Endothelial cell (in vitro differentiated cells): ENCODE measurements at regions not wholly inside any gene's neighbourhood (a gene's known extent, or its start where the extent isn't known, plus 50 kb on each side); places are given as distances from the start of the nearest gene placed in this dataset.

Source experiments
- DNase-seq: peaks from one replicate; pipeline ENCODE4 v3.0.0; 2021; ENCODE audit warnings: low spot score
- H3K27ac Mint-ChIP-seq: one replicate; pipeline ENCODE4 v1.8.0; 2021; ENCODE audit warnings: mixed read lengths, inconsistent platforms; ENCODE audit not compliant: unreplicated experiment
- H3K27me3 Mint-ChIP-seq: one replicate; pipeline ENCODE4 v1.8.0; 2021; ENCODE audit warnings: mild to moderate bottlenecking, moderate library complexity, mixed read lengths, inconsistent platforms; ENCODE audit not compliant: unreplicated experiment
- H3K36me3 Mint-ChIP-seq: one replicate; pipeline ENCODE4 v1.8.0; 2021; ENCODE audit warnings: mild to moderate bottlenecking, low read depth, mixed read lengths, inconsistent platforms; ENCODE audit not compliant: unreplicated experiment
- H3K4me1 Mint-ChIP-seq: one replicate; pipeline ENCODE4 v1.8.0; 2021; ENCODE audit warnings: mild to moderate bottlenecking, mixed read lengths, inconsistent platforms; ENCODE audit not compliant: unreplicated experiment
- H3K4me3 Mint-ChIP-seq: one replicate; pipeline ENCODE4 v1.8.0; 2021; ENCODE audit warnings: mild to moderate bottlenecking, mixed read lengths, inconsistent platforms; ENCODE audit not compliant: unreplicated experiment
- H3K9me3 Mint-ChIP-seq: one replicate; pipeline ENCODE4 v1.8.0; 2021; ENCODE audit warnings: mixed read lengths, inconsistent platforms; ENCODE audit not compliant: unreplicated experiment
- CTCF ChIP-seq: fragments of 200-600 bp; sonication (generic); IDR thresholded peaks from one replicate; pipeline ENCODE4 v1.5.0; 2021; ENCODE audit warnings: antibody characterized with exemption; ENCODE audit not compliant: unreplicated experiment

- DNase-seq = no peak
- Mint-ChIP-seq H3K27me3 (no peaks in the 10 kb centered on the region), H3K36me3 (no peaks in the 10 kb centered on the region), H3K4me1 (peaks cover 16% of the 10 kb centered on the region), H3K4me3 (no peak overlapping the region), H3K27ac (no peak overlapping the region), H3K9me3 (no peaks in the 10 kb centered on the region)
- TF ChIP-seq CTCF = no peak
These were observed 213.0 kb upstream of the FAM83B start for GRCh38 chr6:54633601-54634000.

DNA sequence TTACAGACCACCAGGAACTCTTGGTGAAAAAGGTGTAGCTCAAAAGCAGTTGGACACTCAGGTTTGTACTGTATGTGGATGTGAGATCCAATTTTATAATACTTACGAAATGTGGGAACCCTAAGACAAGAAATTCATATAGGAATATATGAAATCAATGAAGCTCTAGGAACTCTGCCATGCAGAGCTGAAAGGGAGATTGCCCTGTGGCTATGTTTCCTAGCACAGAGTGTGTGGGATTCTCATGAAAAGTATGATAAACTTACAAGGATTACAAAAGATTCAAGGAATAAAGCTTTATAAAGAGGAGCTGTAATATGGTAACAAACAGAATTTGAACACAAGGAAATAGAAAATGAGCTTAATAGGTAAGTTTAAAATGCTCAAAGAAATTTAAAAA, 205.7 kb upstream of the FAM83B start:
- H3K9me3 Mint-ChIP-seq = no peaks in the 10 kb centered on the region
- no peak overlapping the region for H3K27ac Mint-ChIP-seq
- H3K4me1 Mint-ChIP-seq = no peaks in the 10 kb centered on the region
- no peak for DNase-seq
- no peaks in the 10 kb centered on the region for H3K27me3 Mint-ChIP-seq
- H3K4me3 Mint-ChIP-seq = no peak overlapping the region
- H3K36me3 Mint-ChIP-seq = no peaks in the 10 kb centered on the region
- no peak for TF ChIP-seq CTCF

DNA sequence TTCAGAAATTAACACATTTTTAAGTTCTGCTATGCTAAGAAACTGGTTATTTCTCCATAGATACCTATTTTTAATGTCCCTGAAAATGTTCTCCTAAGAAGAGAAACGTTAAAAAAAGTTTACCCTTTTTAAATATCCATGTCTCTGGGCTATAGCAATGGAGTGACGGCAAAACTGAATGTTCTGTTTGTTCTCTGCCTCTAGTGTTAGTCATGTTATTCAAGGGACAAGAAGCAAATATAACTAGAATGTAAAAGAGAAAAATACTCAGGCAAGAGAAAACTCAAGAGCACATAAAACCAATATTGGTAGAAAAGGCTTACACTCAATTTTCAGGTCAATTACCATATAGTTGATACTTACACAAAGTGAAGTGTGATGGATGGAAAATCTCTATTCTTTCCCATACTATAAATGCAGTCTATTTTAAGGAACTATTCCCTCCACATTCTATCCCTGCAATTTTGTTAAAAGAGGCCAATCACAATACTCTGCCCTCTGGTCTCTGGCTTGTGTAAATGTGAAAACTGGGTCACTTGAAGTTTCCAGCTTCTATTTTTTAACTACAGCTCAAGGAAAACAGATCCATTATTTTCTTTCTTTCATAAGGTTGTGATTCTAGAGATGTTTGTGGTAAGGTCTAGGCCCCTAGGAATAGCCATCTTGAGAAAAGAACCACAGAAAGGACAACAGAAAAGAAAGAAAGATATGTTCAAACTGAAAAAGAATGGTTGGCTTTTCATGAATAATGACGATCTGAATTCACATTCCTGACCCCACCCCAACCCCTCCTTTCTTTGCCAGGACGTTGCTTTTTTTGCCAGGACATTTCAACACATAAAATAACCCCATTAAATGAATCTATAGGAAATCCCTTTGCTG, 200.3 kb upstream of the FAM83B start:
- no peak overlapping the region for H3K27ac Mint-ChIP-seq
- no peaks in the 10 kb centered on the region for H3K36me3 Mint-ChIP-seq
- H3K4me3 Mint-ChIP-seq = no peak overlapping the region
- H3K27me3 Mint-ChIP-seq = no peaks in the 10 kb centered on the region
- DNase-seq = no peak
- no peaks in the 10 kb centered on the region for H3K4me1 Mint-ChIP-seq
- no peaks in the 10 kb centered on the region for H3K9me3 Mint-ChIP-seq
- no peak for TF ChIP-seq CTCF

DNA sequence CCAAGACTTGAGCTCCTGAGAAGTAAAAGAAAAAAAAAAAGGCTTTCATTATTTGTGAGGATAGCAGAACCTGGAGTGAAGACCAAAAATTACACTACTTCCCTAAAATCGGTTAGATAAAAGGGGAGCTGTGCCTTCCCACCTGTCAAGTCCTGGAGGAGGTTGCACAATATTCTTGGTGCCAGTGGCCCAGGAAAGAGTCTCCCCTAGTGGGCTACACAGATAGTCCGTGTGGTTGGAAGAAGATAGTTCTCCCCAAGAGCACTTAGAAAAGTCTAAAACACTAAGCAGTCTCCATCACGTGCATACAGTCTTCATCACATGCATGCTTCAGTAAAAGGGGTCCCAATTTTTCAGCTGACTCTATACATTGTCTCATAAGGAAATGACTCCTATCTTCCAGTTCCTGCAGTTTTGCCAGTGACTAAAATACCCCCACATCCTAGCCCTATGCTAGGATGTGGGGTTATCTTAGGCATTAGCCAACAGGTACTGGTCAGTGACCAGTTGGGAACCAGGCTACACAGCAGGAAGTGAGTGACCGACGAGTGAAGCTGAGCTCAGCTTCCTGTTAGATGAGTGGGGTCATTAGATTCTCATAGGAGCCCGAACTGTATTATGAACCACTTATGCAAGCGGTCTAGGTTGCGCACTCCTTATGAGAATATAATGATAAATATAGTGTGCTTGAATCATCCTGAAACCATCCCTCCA, 199.5 kb upstream of the FAM83B start:
- Mint-ChIP-seq H3K9me3 (no peaks in the 10 kb centered on the region), H3K27ac (no peak overlapping the region), H3K4me3 (no peak overlapping the region), H3K4me1 (no peaks in the 10 kb centered on the region), H3K36me3 (no peaks in the 10 kb centered on the region), H3K27me3 (no peaks in the 10 kb centered on the region)
- DNase-seq = no peak
- TF ChIP-seq CTCF = no peak

GRCh38 chr6:54654381-54654780, 192.2 kb upstream of the FAM83B start:
- Mint-ChIP-seq H3K27ac (no peak overlapping the region), H3K4me1 (no peaks in the 10 kb centered on the region), H3K27me3 (no peaks in the 10 kb centered on the region), H3K4me3 (no peak overlapping the region), H3K36me3 (no peaks in the 10 kb centered on the region), H3K9me3 (no peaks in the 10 kb centered on the region)
- no peak for TF ChIP-seq CTCF
- no peak for DNase-seq
